ENCODE measurements at regions not wholly inside any gene's neighbourhood (a gene's known extent, or its start where the extent isn't known, plus 50 kb on each side); places are given as distances from the start of the nearest gene placed in this dataset.

DNA sequence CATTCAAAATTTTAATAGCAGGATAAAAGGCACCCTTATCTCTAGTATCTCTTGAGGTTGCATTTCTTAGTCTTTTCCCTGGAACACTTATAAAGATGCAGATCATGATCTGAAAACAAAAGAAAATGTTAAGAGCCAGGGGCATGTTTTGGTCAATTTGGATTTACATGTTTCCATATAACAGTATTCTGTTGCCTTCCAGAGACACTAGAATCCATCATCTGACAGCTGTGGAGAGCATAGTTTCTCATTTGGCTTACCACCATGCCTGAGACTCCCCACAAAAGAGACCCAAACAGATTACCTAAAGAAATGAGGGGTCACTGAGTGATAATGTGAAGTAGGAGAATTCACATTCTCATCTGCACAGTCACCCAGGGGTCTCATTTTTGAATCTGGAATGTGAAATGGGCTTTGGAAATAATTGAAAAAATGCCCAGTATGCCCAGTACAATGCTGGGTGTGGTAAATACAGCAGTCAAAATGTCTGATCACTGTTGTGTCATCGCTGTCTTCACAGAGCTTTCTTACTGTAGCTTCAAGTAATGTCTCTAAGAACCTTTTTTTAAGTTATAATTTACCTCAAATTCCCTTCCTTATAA, 79.9 kb upstream of the ZBTB20 start:
- Histone ChIP-seq H3K4me3 (no peak overlapping the region), H3K27ac (no peak overlapping the region), H3K4me1 (no peaks in the 10 kb centered on the region), H3K9me3 (no peaks in the 10 kb centered on the region), H3K27me3 (no peaks in the 10 kb centered on the region), H3K36me3 (no peaks in the 10 kb centered on the region)
- TF ChIP-seq POLR2A (IDR thresholded peaks at IDR 0.05), result no peak
- no peak for TF ChIP-seq CTCF (IDR thresholded peaks at IDR 0.05 in 4 of 5, conservative IDR thresholded peaks at IDR 0.05 in 1 of 5)
- in situ Hi-C loops (cut with MboI; ENCODE audit: low sequenced_read_pairs in 4 of 4) (no loop called here), intact Hi-C loops (cut with DNase I; ENCODE audit: low total_unique reads) (no loop called here)
- DNase-seq (no peak), ATAC-seq (no peak)

DNA sequence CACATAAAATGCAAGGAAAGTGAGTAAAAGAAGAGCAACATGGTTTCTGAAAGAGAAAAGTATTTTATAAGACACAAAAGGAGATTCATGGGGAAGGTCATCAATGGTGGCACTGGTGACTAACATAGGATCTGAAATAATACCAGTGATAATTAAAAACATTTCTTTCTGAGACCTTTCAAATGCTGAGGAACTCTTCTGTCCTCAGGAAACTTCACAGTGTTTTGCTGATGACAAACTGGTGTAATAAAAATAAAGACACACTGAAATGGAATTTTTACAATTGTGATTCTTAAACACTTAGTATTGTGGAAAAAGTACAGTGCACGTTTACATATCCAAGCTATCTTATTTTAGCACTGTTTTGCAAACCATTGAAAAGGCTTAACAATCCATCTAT, 80.4 kb upstream of the ZBTB20 start:
- intact Hi-C loops (cut with DNase I; ENCODE audit: low total_unique reads) (no loop called here), in situ Hi-C loops (cut with MboI; ENCODE audit: low sequenced_read_pairs in 4 of 4) (no loop called here)
- no peak for ATAC-seq

DNA sequence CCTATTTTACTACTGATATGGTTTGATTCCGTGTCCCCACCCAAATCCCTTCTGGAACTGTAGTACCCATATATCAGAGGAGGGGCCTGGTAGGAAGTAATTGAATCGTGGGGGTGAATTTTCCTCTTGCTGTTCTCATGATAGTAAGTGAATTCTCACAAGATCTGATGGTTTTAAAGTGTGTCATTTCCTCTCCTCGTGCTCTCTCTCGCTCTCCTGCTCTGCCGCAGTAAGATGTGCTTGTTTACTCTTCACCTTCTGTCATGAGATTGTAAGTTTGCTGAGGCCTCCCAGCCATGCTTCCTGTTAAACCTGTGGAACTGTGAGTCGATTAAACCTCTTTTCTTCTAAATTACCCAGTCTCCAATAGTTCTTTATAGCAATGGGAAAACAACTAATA, 81.2 kb upstream of the ZBTB20 start:
- no peak for ATAC-seq
- no peaks in the 10 kb centered on the region for H3K4me1 ChIP-seq
- H3K36me3 ChIP-seq, result no peaks in the 10 kb centered on the region
- no peak for DNase-seq
- H3K27me3 ChIP-seq, result no peaks in the 10 kb centered on the region
- no peak overlapping the region for H3K4me3 ChIP-seq
- H3K9me3 ChIP-seq, result no peaks in the 10 kb centered on the region
- H3K27ac ChIP-seq, result no peak overlapping the region
- TF ChIP-seq POLR2A (IDR thresholded peaks at IDR 0.05) (no peak), CTCF (IDR thresholded peaks at IDR 0.05 in 4 of 5, conservative IDR thresholded peaks at IDR 0.05 in 1 of 5) (no peak)
- in situ Hi-C loops (cut with MboI; ENCODE audit: low sequenced_read_pairs in 4 of 4) (no loop called here), intact Hi-C loops (cut with DNase I; ENCODE audit: low total_unique reads) (no loop called here)

More for the DNA sequence above, 80.4 kb upstream of the ZBTB20 start:
- H3K9me3 ChIP-seq, result no peaks in the 10 kb centered on the region
- TF ChIP-seq POLR2A (IDR thresholded peaks at IDR 0.05) (no peak), CTCF (IDR thresholded peaks at IDR 0.05 in 4 of 5, conservative IDR thresholded peaks at IDR 0.05 in 1 of 5) (no peak)
- DNase-seq, result no peak
- H3K4me1 ChIP-seq, result no peaks in the 10 kb centered on the region
- H3K36me3 ChIP-seq, result no peaks in the 10 kb centered on the region
- H3K27ac ChIP-seq, result no peak overlapping the region
- H3K27me3 ChIP-seq, result no peaks in the 10 kb centered on the region
- no peak overlapping the region for H3K4me3 ChIP-seq

- in situ Hi-C loops (cut with MboI; ENCODE audit: low sequenced_read_pairs in 4 of 4) (no loop called here), intact Hi-C loops (cut with DNase I; ENCODE audit: low total_unique reads) (no loop called here)
- Histone ChIP-seq H3K4me1 (no peaks in the 10 kb centered on the region), H3K27ac (no peak overlapping the region), H3K36me3 (no peaks in the 10 kb centered on the region), H3K9me3 (no peaks in the 10 kb centered on the region), H3K27me3 (no peaks in the 10 kb centered on the region), H3K4me3 (no peak overlapping the region)
- DNase-seq (no peak), ATAC-seq (no peak)
- TF ChIP-seq POLR2A (IDR thresholded peaks at IDR 0.05) (no peak), CTCF (IDR thresholded peaks at IDR 0.05 in 4 of 5, conservative IDR thresholded peaks at IDR 0.05 in 1 of 5) (no peak)
Observed at GRCh38 chr3:115232167-115232566, 85.1 kb upstream of the ZBTB20 start.

GRCh38 chr3:115233021-115233420, 85.9 kb upstream of the ZBTB20 start:
- DNase-seq (no peak), ATAC-seq (no peak)
- in situ Hi-C loops (cut with MboI; ENCODE audit: low sequenced_read_pairs in 4 of 4), result no loop called here
- intact Hi-C loops (cut with DNase I; ENCODE audit: low total_unique reads), result no loop called here
- no peak for TF ChIP-seq CTCF (IDR thresholded peaks at IDR 0.05 in 4 of 5, conservative IDR thresholded peaks at IDR 0.05 in 1 of 5)
- no peak for TF ChIP-seq POLR2A (IDR thresholded peaks at IDR 0.05)
- Histone ChIP-seq H3K4me3 (no peak overlapping the region), H3K4me1 (no peaks in the 10 kb centered on the region), H3K27me3 (no peaks in the 10 kb centered on the region), H3K36me3 (no peaks in the 10 kb centered on the region), H3K27ac (no peak overlapping the region), H3K9me3 (no peaks in the 10 kb centered on the region)
